G401.6 (cell line): ENCODE measurements at regions not wholly inside any gene's neighbourhood (a gene's known extent, or its start where the extent isn't known, plus 50 kb on each side); places are given as distances from the start of the nearest gene placed in this dataset.
"Not testable (repeated sequence)": the region's sequence is repeated elsewhere in the genome, so short reads cannot be mapped to it uniquely, and the experiment has no call there.

Experiments
- FAIRE-seq: peaks from 2 replicates; lab custom pipeline; 2012; peaks lifted over from hg19 to GRCh38; lab: Jason Lieb, UNC

DNA sequence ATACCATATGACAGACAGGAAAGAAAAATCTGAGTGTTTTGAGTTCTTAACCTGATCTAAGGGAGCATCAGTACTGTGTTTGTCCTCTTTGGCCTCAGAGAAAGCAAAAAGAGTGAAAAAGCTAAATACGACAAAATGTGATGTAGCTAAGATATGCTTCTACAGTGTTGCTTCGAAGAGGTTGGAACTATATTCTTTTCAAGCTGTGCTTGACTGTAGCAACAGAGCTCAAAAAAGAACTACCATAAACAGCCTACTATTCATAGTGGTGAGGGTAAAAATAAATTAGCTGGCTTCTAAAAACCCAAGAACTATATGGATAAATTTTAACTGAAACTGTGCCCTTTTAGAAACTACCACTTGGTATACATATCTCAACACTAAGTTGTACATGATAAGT lies 881.8 kb upstream of the PCDH10 start:
- no peak for FAIRE-seq

DNA sequence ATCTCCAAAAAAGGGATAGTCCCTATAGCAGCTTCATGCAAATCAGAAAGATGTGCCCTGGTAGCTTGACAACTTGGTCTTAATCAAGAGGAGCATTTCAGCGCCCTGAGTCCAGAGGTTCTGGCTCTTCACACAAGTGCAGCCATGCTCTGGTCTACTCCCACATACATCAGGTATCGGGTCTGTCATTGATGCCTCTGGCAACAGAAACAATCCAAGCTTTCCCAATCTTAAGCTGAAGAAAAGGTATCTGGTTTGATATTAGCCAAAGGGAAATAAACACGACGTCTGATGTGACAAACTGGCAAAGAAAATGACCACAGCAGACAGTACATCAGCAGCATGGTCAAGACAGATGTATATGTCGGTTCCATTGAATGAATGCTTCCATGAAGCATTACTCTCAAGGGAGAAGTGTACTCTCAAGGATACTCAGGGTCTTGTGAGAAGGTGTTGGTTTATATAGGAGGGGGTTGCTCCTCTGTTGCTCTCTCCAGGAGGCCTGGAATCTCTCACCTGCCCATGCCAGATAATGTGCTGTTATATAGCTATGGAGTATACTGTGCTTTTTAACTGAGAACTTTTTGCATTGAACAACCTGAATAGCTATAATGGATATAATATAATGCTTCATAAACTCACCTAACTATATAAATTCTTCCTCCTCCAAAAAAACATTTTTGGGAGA lies 879.6 kb upstream of the PCDH10 start:
- FAIRE-seq: no peak

DNA sequence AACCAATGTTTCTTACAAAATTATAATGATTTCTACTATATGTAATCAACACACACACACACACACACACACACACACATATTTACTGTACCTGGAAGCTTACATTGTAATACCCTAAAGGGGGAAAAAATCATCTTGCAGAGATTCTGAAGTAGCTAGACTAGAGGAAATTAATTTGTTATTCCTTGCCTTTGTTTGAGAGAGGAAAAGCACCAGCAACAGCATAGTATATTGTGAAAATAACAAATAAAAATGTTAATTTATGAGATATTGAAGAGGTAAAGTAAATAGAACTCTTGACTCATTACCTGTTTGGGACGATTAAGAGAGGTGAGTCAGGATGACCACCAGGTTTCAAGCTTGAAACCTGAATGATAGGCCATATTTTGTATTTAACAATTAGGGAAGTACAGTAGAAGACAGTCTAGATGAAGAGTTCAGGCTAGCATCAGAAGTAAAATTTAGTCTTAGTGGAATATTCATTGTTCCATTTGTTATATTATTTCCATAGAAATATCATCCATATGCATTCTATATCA lies 873.4 kb upstream of the PCDH10 start:
- no peak for FAIRE-seq

DNA sequence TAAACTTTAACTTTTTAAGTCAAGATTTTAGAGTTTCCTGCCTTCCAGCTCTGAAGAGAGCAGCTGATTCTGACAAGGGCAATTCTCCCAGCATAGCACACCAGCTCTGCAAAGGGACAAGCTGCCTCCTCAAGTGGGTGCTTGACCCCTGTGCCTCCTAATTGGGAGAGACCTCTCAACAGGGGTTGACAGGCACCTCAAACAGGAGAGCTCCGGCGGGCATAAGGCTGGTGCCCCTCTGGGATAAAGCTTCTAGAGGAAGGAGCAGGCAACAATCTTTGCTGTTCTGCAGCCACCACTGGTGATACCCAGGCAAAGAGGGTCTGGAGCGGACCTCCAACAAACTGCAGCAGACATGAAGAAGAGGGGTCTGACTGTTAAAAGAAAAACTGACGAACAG lies 872.9 kb upstream of the PCDH10 start:
- no peak for FAIRE-seq

DNA sequence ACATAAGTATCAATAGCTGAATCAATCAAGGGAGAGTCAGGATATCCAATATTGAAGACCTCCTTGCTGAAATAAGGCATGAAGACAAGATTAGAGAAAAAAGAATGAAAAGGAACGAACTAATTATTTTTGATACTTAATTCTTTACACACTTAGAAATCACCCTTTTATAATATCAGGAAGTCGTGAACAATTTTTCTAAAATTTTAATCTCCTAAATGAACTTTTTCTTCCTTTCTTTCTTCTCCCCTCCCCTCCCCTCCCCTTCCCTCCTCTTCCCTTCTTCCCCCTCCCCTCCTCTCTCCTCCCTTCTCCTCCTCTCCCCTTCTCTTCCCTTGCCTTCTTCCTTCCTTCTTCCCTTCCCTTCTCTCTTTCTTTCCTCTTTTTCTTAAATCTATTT lies 872.1 kb upstream of the PCDH10 start:
- no peak for FAIRE-seq

DNA sequence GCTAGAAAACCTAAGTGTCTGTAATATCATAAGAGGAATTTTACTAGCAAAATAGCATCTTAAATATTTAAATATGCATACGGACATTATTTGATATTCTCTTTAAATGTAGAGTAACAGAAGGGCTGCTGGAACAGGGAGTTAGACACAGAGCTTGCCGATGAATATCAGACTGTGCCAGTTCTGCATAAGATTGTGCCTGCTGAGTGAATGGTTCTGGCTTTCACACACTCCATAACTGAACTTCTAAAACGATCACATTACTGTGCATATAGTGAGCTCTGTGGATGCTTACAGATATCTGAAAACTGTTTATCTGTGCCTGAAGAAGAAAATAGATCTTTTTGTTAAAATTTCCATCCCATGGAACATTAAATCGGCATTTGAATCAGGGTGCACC lies 867.4 kb upstream of the PCDH10 start:
- no peak for FAIRE-seq

DNA sequence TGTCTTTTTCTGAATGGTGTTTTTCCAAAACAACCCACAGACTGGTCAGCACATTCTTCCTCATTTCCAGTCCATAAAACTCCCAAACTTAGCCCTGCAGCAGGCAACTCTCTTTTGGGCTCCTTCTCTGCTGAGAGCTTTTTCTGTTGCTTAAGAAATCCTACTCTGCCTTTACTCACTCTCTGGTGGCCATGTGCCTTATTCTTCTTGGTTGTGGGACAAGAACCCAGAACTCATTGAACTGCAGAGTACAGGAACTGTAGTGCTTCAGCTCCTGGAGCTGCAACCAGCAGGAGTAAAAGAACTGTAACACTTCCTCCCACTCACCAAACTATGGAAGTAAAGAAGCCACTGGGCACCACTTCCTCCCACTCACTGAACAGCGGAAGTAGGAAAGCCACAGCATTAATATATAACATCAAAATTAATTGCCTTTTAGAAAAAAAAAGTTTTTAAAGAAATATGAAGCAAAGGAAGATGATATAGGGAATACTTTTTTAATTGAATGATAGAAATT lies 864.1 kb upstream of the PCDH10 start:
- FAIRE-seq: no peak

DNA sequence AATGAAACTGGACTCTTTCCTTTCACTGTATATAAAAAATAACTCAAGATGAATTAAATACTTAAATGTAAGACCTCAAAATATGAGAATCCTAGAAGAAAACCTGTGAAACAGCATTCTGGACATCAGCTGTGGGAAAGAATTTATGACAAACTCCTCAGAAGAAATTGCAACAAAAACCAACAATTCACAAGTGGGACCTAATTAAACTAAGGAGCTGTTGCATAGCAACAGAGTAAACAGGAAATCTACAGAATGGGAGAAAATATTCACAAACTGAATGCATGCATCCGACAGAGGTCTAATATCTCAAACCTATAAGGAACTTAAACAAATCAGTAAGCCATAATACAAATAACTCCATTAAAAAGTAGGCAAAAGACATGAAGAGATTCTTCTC lies 851.7 kb upstream of the PCDH10 start:
- no peak for FAIRE-seq

DNA sequence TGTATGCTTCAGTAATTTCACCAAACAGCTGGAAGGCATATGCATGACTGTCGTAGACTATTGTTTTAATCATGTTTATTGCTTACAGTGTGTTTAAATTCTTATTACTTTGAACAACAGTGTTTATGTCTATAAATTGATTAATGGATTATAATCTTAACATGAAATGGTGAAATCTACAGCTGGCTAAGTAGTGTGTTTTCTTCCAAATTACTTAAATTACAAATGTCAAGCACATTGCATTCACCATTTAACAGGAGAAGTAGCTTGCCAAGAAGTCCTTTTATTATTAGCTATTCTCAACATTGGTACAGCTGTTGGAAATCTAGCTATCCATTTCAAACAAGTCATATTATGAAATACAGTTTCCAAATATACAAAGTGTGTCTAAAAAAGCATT lies 849.3 kb upstream of the PCDH10 start:
- FAIRE-seq: no peak

DNA sequence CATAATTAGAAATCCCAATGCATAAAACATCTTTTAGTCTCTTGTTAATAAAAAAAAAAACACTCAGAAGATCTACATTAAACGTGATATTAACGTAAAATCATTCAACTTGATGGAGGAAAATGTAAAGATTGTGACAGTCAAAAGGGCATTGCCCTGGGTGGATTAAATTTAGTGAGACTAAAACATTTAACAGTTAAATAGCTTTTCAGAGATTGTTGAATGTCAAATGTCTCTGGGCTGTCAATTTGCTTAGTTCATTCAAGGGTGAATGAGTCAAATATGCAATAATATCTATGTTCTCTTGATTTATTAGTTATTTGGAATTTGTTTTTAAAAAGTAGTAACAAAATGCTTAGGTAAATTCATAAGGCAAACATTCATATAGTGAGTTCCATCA lies 836.6 kb upstream of the PCDH10 start:
- FAIRE-seq: no peak

DNA sequence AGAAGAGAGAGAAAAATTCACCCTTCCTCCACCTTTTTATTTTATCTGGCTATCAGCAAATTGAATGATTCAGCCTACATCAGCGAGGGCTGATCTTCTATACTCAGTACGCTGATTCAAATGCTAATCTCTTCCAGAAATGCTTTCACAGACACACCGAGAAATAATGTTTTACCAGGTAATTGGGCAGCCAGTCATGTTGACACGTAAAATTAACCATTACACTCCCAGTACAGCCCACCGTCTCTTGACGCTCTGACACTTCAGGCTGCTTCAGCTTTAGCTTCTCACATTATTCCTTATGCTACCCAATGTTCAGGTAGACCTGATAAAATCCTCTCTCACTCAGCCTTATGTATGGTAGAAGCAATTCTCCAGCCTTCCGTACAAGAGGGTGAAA lies 835.2 kb upstream of the PCDH10 start:
- no peak for FAIRE-seq

DNA sequence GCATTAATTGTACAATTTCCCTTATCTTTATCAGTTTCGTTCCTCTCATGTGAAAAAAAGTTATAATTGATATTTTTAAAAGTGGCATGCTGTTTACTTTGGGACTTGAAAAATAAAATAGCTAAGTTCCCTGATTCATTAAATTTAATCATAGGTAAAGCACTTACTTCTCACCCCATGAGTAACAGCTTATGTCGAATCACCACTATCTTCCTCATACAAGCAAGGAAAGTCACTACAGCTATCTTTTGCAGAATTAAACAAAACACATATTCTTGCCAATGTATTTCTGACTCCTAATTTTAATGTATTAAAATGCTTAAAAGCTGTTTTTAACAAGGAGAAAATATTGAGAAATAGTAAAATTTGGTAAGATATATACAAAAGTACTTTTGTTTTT lies 832.4 kb upstream of the PCDH10 start:
- FAIRE-seq: no peak

DNA sequence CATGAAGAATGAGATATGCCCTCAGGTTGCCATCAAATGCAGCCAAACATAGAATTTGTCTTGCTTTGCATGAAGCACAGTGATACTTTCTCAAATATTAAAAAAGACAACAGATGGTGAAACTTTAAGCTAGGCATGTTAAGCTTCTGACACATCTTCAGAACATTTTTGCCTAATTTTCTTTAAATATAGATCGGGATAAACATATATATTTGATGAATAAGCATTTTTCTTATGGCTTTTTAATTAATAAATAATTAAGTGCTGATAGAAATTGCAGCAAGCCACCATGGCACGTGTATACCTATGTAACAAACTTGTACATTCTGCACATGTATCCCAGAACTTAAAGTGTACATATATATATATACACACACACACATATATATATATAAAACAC lies 831.2 kb upstream of the PCDH10 start:
- no peak for FAIRE-seq

DNA sequence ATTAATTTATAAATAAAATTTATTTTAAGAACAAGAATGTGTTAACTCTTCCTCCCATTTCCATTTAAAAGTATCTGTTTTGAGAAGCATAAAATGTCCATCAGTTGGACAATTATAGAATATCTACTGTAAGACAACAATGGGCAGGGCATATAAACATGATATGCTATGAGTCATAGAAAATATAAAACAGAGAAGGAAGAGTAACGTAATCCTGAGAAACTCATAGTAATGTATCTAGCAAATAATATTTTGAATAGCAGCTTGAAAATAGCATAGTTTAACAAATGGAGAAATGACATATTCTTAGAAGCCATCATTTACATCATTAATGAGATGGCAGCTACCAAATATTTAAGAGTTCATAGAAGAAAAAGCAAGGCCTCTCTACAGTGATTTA lies 820.3 kb upstream of the PCDH10 start:
- FAIRE-seq: no peak

DNA sequence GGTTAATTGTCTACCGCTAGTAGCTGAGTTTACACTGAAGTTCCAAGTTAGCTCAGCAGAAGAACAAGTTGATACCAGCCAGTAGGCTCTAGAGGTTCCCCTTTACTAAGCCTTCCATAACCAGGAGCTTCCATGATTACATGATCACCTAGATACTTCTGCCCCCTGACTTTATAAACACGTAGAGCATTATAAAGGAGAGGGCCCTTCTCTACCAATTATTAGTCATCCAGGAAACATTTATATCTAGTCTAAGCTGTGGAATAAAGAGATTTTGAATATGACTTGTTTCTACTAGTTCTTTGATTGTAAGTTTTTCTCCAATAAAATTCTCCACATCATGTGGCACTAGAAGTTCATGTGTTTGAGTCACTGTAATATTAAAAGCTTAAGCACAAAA lies 818.1 kb upstream of the PCDH10 start:
- no peak for FAIRE-seq

DNA sequence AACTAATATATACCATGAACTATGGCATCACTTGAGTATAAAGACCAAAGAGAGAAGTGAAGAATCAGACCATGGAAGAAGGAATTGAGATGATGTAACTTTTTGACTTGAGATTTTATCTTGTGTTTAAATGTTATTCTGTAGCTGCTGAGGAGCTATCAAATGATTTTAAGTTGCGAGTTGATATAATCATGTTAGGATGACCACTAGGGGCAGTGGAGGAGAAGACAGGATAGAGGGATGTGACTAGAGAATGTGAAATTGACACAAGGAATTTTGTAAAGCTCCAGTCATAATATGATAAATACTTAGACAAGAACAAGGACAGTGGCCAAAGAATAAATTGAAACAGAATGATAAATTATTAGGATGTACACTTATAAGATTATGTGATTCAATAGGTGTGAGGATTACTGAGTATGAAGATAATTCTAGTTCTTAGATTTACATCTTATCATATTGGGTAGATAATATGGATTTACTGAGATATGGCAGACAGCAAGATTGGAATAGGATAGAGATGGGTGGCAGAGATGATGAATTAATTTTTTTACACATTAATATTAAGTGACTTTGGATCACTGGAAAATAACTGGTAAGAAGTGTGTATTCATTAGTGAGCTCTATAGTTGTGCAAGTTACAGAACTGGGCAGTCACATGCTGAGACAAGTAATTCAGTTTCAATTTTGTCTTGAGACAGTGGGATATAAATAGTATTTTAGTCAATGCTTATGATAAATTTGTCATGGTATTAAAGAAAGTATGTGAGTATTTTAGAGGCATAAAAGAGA lies 816.0 kb upstream of the PCDH10 start:
- no peak for FAIRE-seq

DNA sequence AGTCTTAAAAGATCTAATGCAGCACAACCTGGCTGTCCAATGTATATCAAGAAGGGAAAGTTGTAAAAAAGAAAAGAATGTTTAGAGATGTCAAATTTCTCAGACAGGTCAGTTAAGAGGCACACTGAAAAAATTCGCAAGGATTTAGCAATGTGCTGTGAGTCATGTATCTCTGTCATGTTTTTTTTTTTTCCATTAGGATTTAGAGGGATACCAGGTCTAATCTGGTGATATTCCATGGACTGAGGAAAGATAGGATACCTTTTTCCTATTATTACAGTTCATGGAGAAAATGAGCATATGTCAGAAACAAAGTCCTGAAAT lies 815.4 kb upstream of the PCDH10 start:
- no peak for FAIRE-seq

DNA sequence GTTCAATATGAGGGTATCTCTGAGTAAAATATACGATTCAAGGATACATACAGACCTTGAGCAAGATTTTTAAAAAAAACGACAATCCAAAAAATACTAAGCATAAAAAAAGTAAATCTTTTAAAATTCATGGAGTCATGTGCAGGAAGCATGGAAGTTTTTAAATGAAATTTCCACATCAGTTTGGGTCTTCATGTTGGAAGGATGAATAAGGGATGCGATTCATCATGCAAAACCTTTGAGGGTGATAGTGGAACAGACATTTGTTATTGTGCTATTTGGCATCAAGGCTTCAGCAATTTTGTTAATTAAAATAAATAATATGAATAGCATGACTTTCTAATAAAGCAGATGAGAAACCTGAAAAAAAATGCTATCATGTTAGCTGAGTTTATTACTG lies 815.0 kb upstream of the PCDH10 start:
- FAIRE-seq: no peak

DNA sequence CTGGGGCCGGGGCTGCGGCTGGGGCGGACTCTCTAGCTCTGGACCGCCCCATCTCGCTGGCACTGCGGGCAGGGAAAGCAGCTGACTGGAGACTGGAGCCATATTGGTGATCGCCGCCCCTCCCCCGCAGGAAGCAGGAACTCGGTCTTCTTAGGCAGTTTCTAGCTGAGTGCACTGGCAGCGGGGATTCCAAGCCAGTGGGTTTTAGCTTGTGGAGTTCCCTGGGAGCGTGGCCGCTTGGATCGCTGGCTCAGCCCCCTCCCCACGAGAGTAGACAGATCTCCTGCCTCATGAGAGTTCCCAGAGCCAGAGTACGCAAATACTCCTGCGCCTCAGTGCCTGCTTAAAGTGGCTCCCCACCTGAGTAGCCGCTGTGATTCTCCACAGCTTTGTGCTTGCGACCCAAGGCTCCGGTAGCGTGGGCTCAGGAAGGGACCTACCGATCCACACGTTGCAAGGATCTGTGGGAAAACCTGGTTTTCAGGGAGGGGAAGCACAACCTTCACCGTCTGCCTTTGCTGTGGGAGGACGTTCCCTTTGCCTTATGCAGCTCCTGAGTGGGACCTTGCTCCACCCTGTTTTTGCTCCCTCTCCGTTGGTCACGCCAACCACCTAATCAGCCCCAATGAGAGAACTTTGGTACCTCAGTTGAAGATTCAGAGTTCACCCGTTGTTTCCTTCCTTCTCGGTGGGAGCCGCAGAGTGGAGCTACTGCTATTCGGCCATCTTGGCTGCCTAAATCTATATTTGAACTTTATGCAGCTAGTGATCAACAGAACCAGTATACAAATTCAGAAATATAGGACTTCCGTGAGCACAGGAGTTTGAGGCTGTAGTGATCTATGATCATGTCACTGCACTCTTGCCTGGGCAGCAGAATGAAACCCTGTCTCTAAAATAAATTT lies 803.9 kb upstream of the PCDH10 start:
- no peak for FAIRE-seq

DNA sequence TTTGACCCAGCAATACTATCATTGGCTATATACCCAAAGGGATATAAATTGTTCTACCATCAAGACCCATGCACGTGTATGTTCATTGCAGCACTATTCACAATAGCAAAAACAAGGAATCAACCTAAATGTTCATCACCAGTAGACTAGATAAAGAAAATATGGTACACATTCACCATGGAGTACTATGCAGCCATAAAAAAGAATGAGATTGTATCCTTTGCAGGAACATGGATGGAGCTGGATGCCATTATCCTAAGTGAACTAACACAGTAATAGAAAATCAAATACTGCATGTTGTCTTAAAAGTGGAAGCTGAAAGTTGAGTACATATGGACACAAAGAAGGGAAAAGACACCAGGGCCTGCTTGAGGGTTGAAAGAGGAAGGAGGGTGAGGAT lies 803.1 kb upstream of the PCDH10 start:
- no peak for FAIRE-seq

DNA sequence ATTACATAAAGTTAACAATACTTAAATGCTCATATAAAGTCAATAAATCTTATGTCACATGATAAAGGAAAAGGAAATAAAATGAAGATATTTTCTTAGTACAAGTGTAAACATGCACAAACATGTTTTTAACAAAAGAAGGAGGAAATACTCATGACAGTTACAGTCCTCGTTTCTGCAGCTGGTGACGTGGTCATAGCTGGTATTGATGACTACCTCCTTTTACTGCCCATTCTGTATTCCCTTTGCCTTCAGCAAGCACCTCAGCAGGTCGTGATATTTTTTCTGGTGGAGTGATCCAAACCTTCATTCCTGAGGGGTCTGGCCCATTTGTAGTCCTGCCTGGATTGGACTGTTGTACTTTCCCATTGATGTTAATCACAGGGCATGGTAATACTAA lies 797.5 kb upstream of the PCDH10 start:
- FAIRE-seq: not testable (repeated sequence)

DNA sequence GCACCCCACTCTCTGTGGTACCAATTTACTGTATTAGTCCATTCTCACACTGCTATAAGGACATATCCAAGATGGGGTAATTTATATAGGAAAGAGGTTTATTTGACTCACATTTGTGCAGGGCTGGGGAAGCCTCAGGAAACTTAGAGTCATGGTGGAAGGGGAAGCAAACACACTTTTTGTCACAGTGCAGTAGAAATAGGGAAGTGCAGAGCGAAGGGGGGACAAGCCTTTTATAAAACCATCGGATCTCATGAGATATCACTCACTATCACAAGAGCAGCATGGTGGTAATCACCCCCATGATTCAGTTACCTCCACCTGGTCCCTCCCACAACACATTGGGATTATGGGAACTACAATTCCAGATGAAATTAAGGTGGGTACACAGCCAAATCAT lies 766.9 kb upstream of the PCDH10 start:
- no peak for FAIRE-seq
